GM18909 (cell line): ENCODE measurements at regions not wholly inside any gene's neighbourhood (a gene's known extent, or its start where the extent isn't known, plus 50 kb on each side); places are given as distances from the start of the nearest gene placed in this dataset.
"Not testable (repeated sequence)": the region's sequence is repeated elsewhere in the genome, so short reads cannot be mapped to it uniquely, and the experiment has no call there.

Experiments
- ATAC-seq: cut with Tn5 transposase; IDR thresholded peaks from one replicate; pipeline ENCODE4 v1.9.1; 2021; ENCODE audit warnings: mild to moderate bottlenecking; ENCODE audit not compliant: unreplicated experiment, poor library complexity

DNA sequence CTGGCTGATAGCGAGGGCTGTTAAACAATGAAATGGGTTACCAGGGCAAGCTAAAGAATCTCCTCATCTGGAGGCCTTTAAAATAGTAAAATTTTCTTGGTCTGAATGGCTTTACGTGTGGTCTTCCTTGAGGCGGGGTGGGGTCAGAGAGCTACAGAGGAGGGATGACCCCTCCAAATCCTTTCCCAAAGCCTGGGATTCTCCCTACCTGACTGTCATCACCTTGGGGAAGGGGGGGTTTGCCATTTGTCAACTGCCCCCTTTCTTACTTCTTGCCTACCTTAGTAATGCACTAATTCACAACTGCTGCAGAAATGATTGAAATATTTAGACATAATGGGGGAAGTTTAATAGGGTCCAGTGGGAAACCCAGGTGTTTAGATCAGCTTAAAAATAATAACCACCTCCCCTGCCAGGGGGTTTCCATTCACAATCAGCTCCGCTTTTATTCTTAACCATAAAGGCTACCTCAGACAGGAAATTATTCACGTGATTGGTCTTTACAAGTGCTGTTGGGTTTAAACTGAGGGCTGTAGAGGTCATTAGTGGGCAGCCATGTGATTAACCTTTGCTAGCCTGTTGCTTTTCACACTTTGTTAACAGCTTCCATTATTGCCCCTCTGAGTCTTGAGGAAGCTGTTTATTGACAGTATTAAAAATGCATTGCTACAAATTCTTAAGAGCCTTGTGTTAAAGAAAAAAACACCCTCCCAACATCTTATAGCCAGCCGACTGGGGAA is 276.5 kb upstream of the ATP11B start:
- ATAC-seq: no peak

DNA sequence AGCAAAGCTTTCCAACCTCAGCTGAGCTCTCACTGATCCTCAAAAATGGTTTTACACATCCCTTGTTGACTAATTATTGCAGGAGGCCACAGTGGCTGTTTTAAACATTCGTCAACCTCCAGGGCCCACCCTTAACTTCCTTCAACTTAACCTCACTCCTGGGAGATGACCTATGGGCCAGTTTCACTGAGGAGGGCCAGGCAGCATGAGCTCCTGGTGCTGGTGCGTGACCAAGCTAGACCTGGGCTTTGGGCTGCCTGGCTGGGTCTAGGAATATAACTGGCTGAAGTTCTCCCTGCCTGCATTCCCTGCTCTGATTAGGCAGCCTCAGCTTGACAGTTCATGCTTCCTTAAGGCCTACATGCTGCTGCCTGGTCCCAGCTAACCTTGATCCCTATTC is 273.7 kb upstream of the ATP11B start:
- ATAC-seq: no peak

DNA sequence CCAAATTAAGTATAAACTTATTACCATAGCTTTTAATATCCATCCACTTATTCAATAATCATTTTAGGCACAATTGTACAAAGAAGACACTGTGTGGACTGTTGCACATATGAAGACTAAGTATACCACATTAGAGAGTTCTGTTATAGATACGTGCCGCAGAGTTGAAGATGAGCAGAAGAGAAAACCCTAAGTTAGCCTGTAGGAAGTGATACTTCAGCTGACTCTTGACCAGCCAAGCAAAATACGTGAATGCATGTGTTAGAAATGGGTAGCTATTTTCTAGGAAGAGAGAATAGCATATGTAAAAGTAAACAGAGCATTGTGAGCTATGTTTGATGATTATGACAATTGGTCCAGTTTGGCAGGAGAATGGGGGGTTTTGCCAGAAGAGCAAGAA is 272.0 kb upstream of the ATP11B start:
- ATAC-seq: no peak

DNA sequence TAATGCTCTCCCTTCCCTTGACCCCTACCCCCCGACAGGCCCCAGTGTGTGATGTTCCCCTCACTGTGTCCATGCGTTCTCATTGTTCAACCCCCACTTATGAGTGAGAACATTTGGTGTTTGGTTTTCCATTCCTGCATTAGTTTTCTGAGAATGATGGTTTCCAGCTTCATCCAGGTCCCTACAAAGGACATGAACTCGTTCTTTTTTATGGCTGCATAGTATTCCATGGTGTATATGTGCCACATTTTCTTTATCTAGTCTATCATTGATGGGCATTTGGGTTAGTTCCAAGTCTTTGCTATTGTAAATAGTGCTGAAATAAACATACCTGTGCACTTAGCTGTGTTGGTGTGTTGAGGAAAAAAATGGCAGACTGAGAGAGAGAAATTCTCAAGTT is 269.9 kb upstream of the ATP11B start:
- ATAC-seq: not testable (repeated sequence)

DNA sequence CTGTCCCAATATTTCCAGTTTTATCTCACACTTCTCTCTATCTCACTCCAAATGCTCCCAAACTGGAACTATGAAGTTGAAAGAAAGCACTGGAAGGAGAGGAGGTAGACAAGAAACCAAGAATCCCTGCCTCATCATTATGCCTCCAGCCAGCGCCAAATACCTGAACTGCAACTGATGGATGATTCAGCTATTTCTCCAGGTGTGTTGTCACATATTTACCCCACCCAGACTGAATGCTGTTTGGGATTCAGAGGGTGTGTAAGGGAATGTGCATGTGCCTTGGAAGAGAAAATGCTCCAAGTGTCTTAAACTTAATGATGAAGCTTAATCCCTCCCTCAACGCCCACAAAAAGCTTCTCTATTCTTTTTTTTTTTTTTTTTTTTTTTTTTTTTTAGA is 269.5 kb upstream of the ATP11B start:
- ATAC-seq: no peak

DNA sequence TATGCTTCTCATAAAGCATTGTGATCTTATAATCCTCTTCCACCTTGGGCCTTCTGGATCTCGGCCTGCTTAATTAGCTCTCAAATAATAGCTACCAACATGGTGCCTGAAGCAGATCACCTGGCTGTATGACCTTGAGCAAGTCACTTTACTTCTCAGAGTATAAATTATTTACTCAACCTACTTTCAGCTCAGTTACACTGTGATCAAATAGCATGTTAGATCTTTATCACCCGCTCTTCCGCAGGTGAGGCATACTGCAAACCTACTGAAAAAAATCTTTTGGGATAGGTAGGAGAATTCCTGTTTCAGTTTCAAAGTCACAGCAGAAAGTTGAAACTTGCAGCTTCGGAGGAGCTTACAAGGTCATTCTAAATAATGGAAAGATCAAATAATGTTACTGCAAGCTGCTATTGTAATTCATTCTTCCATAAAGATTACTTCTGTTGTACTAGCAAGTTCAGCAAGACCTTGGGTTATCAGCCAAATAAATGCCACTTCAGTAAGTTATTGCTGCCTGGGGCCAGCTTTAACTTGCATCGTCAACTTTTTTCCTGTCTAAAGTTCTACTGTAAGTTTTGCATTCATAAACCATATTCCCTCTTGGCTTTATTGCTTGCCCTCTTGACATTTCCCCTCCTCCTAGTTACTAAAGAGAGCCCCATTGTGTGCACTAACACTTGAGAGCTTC is 268.4 kb upstream of the ATP11B start:
- no peak for ATAC-seq

DNA sequence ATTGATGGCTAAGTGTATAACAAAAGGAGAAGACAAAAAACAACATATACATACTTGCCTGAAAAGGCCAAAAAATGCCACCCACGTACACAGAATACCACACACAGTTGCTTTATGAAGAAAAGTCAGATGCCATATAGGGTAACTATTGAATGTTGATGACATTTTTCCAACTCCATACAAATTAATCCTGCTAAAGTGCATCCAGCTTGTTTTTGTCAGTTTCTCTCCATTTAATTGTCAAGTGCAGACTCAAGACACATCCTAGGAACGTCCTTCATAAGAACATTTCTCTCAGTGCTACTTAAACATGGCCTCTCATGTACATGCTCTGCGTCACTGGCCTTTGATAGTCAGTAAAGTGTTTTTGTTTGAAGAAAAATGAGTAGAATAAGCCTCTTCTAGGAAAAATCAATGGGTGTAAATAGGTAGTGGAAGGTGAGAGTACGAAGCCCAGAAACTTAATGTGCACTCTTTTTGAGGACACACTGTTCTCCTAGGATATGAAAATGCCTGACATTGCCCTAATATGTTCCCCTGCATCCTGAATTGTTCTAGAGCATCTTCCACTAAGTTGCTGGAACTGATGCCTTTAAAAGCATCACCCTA is 267.4 kb upstream of the ATP11B start:
- ATAC-seq: no peak

DNA sequence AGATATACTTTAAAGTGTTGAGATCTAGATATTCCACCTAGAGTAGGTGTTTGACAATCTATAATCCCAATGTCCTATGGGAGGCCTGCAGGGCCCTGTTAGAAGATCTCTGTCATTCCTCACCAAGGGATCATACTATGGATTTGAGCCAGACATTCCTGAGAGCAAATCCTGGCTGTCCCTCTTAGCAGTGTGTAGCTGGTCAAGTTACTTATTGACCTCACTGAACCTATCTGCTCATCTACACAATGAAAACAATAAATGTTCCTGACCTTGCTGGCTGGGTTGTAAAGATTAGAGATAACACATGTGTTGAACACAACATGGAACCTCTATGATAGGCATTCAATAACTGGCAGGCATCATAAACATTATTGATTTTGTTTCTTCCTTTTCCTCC is 265.6 kb upstream of the ATP11B start:
- ATAC-seq: no peak

DNA sequence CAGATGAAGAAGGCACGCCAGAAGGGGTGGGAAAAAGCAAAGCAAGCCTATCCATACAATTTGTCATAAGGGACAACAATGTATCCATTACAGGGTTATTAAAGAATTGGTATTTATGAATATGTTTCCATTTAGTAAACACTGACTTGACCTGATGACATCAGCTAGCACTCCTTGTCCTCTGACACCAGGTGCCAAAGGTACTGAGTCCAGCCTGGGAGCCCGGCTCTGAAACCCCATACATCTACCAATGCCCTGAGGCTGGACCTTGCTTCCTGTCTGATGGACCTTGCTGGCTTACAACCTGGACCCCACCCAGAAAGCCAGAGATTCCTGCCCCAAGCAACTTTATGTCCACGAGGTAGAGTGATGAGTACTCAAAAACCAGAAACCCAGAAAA is 263.0 kb upstream of the ATP11B start:
- no peak for ATAC-seq

DNA sequence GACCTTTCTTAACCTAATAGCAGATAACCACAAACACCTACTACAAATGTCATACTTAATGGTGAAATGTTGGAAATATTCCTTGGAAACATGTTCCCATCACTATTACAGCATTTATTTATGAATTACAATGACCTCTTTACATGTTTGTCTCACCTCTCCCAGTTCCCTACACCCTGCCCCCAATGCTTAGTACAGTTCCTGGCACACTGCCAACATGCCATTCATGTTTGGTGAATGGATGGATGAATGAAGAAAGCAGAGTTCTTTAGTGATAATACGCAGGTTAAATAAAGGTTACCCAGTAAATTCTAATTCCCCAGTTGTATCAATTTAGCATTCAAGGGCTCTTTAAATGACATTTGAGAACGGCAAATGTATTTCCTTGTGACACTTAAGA is 259.9 kb upstream of the ATP11B start:
- no peak for ATAC-seq

DNA sequence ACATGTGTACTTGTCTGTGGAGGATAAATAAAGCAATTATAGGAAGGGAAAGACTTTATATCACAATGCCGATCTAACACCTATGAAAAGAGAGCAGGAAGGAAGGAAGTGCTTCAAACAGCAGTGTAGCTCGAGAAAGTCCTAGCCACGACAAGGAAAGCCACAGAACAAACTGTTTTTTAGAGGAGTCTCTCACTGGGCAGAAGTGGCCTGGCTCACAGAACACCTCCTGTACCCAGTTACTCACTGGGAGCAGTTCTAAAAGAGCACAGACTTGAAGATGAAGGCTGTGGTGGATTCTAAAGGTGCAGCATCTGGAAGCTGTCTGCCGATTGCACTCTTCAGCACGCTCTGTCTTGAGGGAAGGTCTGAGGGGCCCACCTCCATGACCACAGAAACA is 248.8 kb upstream of the ATP11B start:
- ATAC-seq: no peak

DNA sequence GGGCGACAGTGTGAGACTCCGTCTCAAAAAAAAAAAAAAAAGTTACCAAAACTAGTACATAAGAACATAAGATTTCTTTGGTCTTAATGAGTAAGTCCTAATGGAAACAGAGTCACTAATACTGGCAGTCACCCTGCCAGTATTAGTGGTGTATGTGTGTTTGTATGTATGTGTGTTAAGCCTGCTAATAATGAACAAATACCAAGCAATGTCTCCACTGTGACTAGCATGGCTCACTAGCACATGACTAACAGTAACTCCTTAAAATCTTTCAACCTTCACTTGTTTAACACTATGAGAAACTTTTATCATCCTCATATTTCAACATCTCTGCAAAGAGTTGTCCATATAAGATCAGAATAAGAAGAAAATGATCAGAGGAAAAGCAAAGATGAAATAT is 231.0 kb upstream of the ATP11B start:
- ATAC-seq: no peak

DNA sequence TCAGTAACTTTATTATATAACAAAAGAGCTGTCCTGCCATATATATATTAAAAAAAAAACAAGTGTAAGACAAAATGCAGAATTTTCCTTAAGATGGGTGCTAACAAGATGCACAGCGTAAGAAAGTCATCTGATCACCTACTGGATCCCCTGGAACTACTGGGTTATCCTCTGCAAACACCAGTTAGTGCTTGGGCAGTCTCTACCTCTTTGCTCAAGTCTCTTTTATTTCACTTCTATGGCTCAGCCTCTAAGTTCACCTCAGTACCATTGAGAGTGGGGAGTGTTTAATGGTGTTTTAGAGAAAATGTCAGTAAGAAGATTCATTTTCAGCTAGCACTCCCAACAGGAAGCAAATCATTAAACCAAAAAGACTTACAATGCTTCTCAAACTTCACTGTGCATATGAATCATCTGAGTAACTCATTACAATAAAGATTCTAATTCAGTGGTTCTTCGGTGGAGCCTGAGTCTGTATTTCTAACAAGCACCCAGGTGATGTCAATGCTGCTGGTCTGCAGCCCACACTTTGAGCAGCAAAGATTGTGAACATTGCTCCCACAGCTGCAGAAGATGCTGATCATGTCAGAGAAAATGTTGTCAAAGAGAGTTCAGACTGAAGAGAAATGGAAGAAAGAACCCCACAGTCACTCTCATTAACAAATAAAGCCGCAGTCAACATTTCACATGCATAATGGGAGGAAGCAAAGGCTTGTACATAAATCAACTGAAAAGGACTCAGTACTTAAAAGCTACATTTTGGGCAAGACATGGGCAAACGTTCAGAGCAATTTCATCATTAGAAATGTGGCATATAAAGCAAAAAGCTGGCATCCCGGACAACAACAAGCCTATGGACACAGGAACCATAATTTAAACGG is 227.1 kb upstream of the ATP11B start:
- no peak for ATAC-seq

DNA sequence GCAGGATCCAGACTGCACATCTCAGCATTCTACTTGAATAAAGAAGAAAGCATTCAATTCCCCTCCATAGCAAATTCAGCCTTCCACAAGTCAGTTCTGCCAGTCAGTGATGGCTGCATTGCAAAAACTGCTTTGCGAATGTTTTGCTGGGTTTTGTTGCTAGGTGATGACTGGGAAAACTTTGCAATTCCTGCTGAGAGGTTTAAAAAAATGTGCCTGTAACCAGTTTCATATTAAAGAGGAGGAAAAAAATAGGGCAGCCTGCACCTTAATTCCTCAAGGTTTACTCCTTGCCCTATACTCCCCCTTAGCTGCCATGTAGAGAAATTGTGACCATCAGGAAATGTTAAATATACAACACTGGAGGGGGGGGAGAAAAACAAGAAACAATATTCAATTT is 225.6 kb upstream of the ATP11B start:
- no peak for ATAC-seq

DNA sequence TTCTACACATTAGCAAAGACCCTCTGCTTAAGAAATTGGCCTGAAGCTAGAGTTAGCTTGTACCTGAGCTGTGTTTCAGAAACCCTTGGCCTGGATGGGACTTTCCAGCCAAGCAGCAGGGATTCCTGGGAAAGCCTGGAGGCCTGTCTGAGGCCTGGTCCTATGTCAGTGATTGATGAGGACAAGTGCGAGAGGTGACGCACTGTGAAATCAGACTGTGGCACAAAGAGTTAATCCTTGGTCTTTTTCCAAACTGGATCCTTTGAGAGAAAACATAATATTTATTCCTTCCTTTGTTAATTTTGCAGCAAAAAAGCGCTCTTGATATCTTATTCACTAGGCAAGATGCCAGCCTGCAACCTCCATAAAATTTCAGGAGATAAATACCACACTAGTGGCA is 225.0 kb upstream of the ATP11B start:
- ATAC-seq: no peak

DNA sequence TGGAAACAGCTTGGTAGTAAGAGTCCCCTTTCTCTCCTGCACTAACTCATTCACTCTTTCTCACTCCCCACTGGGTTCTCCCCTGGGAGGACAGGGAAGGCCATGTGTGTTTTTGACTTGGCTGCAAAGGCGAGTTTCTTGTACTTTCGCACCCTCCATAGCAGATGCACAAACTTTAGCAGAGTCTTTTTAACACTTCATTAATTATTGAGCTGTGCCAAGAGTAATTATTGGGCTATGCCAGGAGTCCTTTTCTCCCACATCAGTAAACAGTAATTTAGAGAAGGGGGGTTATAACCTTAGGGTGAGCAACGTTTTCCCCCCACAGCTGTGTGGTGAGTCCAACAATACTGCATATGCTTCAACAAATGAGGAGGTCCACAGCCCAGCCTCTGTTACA is 224.4 kb upstream of the ATP11B start:
- ATAC-seq: no peak

DNA sequence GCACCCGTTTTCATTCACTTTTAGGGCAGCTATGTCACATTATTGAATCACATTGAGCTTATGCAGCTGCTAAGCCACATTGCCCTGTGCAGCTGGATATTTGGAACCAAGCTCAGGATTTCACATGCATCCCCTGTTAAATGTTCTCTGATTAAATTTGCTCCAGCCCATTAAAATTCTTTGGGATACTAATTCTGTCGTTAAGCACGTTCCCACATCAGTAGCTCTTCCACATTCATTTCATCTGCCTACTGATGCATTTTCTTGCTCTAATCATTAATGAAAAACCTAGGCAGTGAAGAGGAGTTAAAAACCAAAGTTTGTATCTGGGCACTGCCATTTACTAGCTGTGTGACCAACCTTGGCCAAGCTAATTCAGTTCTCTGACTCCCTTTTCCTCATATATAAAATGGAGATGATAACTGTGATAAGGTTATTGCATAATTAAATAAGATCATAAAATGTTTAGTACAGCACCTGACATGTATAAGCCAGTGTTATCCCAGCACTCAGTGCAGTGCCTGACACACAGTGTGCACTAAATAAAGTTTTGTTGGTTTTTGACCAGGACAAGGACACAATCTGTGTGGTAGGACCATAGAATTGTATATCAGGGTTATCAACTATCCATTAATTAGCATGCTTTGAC is 222.2 kb upstream of the ATP11B start:
- no peak for ATAC-seq

DNA sequence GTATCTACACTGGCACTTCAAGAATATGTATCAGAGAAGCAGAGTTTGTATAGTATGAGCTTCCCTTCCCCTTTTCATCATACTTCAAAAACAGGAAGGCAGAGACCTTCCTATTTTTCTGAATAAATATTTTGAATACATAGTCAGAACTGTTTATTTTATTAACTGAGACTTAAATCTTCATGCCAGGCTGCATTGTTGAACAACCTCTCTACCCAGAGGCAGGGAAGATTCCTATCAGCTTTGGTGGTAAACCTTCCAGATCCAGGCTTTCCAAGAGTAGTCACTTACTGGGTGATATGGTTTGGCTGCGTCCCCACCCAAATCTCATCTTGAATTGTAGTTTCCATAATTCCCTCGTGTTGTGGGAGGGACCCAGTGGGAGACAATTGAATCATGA is 217.4 kb upstream of the ATP11B start:
- no peak for ATAC-seq

DNA sequence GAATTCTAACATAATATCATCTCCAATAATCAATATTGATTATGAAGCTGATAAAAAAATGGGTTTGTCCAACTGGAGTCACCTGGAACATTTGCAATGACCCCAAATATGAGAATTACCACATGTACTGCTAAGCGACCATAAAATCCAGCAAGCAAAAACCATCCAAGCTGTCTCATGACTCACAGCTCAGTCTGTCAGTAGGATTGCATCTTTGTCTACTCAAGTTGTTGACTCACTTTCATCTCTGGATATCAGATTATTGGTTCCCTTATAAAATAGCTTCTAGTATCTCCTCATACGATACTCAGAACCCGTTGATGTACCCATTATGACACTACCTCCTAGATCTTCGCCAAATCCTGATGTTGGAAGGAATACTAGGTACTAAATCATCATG is 209.8 kb upstream of the ATP11B start:
- ATAC-seq: no peak

DNA sequence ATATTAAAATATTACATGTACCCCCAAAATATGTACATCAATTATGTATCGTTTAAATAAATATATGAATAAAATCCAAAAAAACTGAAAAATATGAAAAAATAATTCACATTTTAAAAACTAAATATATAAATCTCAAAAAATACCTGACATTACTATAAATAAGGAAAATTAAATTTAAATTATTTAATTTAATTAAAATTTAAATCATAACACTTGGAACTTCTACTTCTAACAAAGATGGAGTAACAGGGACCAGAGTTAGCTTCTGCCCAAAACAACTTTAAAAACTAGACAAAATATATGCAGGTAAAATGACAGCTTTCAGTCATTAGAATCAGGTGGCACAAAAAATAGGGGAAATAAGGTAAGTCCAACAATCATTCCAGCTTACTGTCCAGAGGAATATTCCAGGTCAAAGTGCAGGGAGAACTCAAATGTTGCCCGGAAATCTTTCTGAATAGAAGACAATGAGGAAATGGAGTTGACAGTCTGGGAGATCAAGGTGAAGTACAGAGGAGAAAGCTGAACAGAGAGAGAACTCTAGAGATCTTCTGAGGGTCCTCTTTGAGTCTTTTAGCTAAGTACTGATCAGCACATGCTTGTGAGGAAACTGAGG is 207.7 kb upstream of the ATP11B start:
- ATAC-seq: no peak
